ENCODE measurements at regions not wholly inside any gene's neighbourhood (a gene's known extent, or its start where the extent isn't known, plus 50 kb on each side); places are given as distances from the start of the nearest gene placed in this dataset.
"Not testable (repeated sequence)": the region's sequence is repeated elsewhere in the genome, so short reads cannot be mapped to it uniquely, and the experiment has no call there.

DNA sequence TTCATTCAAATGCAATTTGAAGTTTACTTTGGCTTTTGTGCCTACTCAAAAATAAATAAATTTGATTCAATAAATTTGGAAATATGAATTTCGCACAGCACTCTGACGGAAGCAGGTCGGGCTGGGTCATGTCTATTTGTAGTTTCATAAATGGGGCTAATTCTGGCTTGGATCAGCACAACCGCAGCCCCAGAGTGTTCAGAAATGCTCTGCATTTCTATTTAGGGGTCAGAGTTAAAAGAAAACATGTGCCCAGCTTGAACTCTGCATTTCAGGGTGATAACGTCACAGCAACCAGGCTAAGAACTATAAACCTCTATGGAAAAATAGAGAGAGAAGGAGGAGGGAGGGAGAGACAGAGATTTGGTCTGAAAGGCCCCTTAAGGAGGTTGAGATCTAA is 480.9 kb upstream of the NOX3 start:
- no peak for DNase-seq (ENCODE audit: low read depth)

- DNase-seq (ENCODE audit: low read depth): no peak
Observed at GRCh38 chr6:155936127-155936526, 480.5 kb upstream of the NOX3 start.

GRCh38 chr6:155916846-155917624 is 461.4 kb upstream of the NOX3 start:
- DNase-seq (ENCODE audit: low read depth): no peak

- DNase-seq (ENCODE audit: low read depth): no peak
Observed at GRCh38 chr6:155915651-155916050, 460.0 kb upstream of the NOX3 start.

- DNase-seq (ENCODE audit: low read depth): no peak
Observed at GRCh38 chr6:155913816-155914215, 458.2 kb upstream of the NOX3 start.

- DNase-seq (ENCODE audit: low read depth): no peak
Observed at GRCh38 chr6:155909710-155910109, 454.1 kb upstream of the NOX3 start.

GRCh38 chr6:155895641-155896040 is 440.0 kb upstream of the NOX3 start:
- no peak for DNase-seq (ENCODE audit: low read depth)

DNA sequence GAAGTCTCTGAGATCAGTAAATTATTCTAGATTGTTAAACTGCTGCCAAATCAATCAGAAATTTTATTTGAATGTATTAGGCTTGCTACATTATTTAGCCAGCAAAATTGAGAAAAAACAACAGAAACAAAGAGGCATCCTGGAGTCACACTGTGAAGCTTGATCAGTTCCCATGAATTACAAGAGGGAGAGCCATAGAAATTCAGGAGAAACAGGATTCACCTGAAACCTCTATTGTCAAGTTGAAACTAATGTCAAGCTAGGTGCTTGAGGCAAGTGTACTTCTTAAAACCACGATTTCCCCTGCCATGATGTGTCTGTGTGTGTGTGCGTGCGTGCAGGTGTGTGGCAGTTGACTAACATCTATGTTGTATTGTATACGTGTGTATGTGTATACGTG is 439.1 kb upstream of the NOX3 start:
- DNase-seq (ENCODE audit: low read depth): no peak

DNA sequence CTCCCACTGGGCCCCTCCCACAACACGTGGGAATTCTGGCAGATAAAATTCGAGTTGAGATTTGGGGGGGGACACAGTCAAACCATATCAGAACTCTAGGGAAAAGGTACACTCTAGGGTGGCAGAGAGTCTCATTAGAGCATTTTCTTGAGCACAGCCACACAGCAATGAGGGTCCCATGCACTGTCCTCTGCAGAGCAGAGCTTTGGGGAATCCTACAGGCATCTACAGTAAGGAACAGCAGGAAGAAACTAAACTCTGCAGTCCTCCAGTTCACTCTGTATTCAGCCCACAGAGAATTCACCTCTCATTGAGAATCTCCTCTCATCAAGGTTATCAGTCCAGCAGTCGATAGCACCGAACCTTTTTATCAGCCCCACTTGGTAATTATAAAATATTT is 438.6 kb upstream of the NOX3 start:
- no peak for DNase-seq (ENCODE audit: low read depth)

- DNase-seq (ENCODE audit: low read depth): no peak
Observed at GRCh38 chr6:155890409-155890808, 434.8 kb upstream of the NOX3 start.

DNA sequence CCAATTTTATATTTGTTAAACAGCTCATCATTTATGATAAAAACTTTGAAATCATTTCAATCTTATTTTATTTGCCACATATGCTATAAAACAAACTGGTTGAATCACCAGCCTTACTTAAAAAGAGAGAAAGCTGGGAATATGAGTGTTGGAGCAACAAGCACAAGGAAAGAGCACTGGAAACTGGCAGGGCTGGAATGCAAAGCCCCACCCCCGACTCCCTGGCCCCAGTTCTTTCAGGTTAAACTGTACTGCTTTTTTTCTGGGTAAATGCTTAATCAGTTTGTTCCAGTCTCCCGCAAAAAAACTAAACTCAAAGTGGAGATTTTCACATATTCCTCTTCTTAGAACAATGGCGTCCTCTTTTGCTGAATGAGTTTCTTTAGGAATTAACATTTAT is 433.8 kb upstream of the NOX3 start:
- no peak for DNase-seq (ENCODE audit: low read depth)

DNA sequence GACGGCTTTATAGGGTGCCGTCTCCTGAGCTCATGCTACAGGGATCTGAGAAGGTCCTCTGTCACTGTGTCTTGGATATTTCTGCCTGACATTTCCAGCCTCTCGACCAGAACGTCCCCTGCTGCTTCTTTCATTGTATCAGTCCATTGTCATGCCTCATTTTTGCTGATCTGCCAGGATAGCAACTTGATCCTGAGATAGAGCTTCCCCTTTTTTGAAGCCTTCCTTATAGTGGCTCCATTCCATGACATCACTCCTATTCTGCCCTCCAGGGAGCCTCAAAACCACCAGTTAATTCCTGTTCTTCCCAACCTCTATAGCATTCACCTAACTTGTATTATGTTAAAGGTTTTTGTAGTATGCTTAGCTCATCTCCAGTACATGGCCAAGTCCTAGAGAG is 431.8 kb upstream of the NOX3 start:
- no peak for DNase-seq (ENCODE audit: low read depth)

DNA sequence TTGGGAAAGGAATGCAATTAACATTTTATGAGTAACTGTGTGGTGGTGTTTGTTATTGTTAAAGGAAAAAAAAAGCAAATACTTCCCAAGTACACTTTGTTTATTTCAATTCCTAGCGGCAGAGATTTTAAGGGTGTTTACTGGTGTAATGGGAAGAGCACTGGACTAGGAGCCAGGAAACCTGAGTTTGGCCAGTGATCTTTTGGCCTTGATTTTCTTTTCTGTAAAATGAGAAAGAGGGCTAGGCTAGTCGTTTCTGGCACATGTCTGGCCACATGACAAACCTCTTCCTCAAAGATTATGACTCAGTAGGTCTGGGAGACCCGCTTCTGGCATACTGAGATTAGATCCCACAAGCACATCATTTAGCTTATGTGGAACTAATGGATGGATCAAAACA is 428.1 kb upstream of the NOX3 start:
- no peak for DNase-seq (ENCODE audit: low read depth)

GRCh38 chr6:155883334-155883731 is 427.7 kb upstream of the NOX3 start:
- DNase-seq (ENCODE audit: low read depth): no peak

DNA sequence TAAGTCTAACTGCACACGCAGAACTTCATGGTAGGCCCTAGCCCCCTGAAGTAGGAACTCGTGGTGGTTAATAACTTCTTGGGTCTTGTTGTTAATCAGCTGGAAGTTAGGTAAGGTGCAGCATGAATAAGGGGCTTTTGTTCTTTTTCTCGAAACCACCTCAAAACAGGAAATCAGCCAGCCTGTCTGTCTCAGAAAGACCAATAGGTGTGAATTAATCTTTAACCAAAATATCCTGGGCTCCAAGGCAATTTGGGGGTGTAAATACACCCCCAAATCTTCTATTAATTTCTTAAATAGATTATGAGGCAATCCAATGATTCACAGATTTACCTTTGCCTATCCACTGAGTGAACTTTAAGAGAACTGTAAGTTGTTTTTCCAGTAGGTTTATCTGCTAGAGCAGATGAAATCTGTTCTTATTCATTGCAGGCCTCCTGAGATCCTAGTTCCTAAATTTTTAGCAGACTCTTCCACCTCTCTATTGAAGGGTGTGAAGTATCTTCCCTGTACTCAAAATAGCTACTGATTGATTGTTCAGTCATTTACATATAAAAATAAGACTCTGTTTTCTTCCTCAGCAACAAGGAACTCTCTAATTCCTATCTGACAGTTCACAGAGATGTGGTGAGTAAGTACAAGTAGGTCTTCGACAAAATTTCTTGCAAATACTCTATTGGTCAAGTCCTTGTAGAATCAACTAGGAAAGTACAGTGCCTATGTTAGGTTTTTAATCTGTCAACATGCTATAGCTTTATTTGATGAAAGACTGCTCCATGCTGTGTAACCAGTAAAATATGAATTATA is 427.1 kb upstream of the NOX3 start:
- no peak for DNase-seq (ENCODE audit: low read depth)

GRCh38 chr6:155881826-155882526 is 426.3 kb upstream of the NOX3 start:
- no peak for DNase-seq (ENCODE audit: low read depth)

DNA sequence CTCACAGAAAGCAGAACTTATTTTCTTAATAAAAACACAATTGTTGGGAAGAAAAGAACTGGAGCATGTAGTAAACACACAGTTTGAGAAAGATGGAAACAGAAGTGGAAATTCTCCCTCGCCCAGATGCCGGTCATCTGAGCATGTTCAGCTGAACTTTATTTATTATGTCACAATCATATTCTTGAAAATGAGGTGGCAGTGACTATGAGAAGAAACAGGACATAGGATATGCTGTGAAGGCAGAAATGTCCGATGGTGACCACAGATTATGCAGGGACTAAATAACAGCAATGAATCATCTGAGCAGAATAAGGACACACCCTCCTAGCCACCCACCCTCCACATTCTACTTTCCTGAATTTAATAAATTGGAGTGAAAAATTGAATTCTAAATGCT is 425.3 kb upstream of the NOX3 start:
- DNase-seq (ENCODE audit: low read depth): no peak

- no peak for DNase-seq (ENCODE audit: low read depth)
Observed at GRCh38 chr6:155872961-155873360, 417.3 kb upstream of the NOX3 start.

GRCh38 chr6:155867682-155868081 is 412.0 kb upstream of the NOX3 start:
- DNase-seq (ENCODE audit: low read depth): no peak

DNA sequence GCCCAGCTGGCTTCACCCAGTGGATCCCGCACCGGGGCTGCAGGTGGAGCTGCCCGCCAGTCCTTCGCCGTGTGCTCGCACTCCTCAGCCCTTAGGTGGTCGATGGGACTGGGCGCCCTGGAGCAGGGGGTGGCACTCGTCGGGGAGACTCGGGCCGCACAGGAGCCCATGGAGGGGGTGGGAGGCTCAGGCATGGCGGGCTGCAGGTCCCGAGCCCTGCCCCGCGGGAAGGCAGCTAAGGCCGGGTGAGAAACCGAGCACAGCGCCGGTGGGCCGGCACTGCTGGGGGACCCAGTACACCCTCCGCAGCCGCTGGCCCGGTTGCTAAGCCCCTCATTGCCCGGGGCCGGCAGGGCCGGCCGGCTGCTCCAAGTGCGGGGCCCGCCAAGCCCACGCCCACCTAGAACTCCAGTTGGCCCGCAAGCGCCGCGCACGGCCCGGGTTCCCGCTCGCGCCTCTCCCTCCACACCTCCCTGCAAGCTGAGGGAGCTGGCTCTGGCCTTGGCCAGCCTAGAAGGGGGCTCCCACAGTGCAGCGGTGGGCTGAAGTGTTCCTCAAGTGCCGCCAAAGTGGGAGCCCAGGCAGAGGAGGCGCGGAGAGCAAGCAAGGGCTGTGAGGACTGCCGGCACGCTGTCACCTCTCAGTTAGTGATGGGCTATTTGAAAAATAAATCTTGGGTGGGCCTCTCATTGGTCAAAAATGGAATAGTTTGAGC is 411.2 kb upstream of the NOX3 start:
- DNase-seq (ENCODE audit: low read depth): not testable (repeated sequence)

GRCh38 chr6:155861821-155862220 is 406.2 kb upstream of the NOX3 start:
- DNase-seq (ENCODE audit: low read depth): no peak

GRCh38 chr6:155858906-155859305 is 403.3 kb upstream of the NOX3 start:
- not testable (repeated sequence) for DNase-seq (ENCODE audit: low read depth)
